Tibial nerve (tissue), 4 donors: ENCODE measurements at regions not wholly inside any gene's neighbourhood (a gene's known extent, or its start where the extent isn't known, plus 50 kb on each side); places are given as distances from the start of the nearest gene placed in this dataset.
A peak's percentile ranks its signal among the peaks of the same experiment; 100 is the strongest.

Experiments used
- DNase-seq, 2 donors: peaks; one replicate each; pipeline ENCODE4 v3.0.0-alpha.2; 2019; ENCODE audit warnings: low spot score in 2 of 2
- H3K27ac ChIP-seq, 4 donors: fragments of 200-600 bp; sonication (generic) in 3 of 4; one replicate each; pipeline ENCODE4 v1.5.1; 2017 to 2019; ENCODE audit warnings: mild to moderate bottlenecking in 1 of 4
- H3K27me3 ChIP-seq, 2 donors: fragments of 200-600 bp; sonication (generic) in 1 of 2; one replicate each; pipeline versions ENCODE4 v1.5.1 to v1.6.0; 2017 to 2019
- H3K36me3 ChIP-seq, 3 donors: fragments of 200-600 bp; sonication (generic); one replicate each; pipeline ENCODE4 v1.5.1; 2018 to 2019
- H3K4me1 ChIP-seq, 4 donors: fragments of 200-600 bp; sonication (generic) in 3 of 4; one replicate each; pipeline ENCODE4 v1.5.1; 2017 to 2019
- H3K4me3 ChIP-seq, 4 donors: fragments of 200-600 bp; sonication (generic) in 3 of 4; one replicate each; pipeline ENCODE4 v1.5.1; 2017 to 2019; ENCODE audit warnings: mild to moderate bottlenecking in 1 of 4, moderate library complexity in 1 of 4
- H3K9me3 ChIP-seq, 4 donors: fragments of 200-600 bp; sonication (generic) in 3 of 4; one replicate each; pipeline ENCODE4 v1.5.1; 2017 to 2019
- EP300 ChIP-seq, 2 donors: sonication (generic); formaldehyde crosslinking; IDR thresholded peaks; one replicate each; pipeline ENCODE4 v1.6.1; 2017; ENCODE audit warnings: antibody characterized with exemption in 2 of 2, mild to moderate bottlenecking in 1 of 2
- POLR2A ChIP-seq, 2 donors: fragments of 450-650 bp; IDR thresholded peaks; one replicate each; pipeline ENCODE4 v1.6.1; 2017; ENCODE audit warnings: antibody characterized with exemption in 2 of 2, mild to moderate bottlenecking in 2 of 2, moderate library complexity in 2 of 2
- WGBS, 2 donors: methylation state at CpG; one replicate each; pipeline ENCODE4 v1.1.5; 2018; 5-methylcytosine and 5-hydroxymethylcytosine counted together
- TF ChIP-seq, protein P1 (sequence below), 5 experiments: fragments of 200-600 bp in 3 of 5; fragments of 450-650 bp in 2 of 5; sonication (generic) in 3 of 5; IDR thresholded peaks; one replicate each; pipeline ENCODE4 v1.5.1; 2016 to 2019; ENCODE audit warnings: antibody characterized with exemption in 5 of 5, mild to moderate bottlenecking in 3 of 5, moderate library complexity in 2 of 5

DNA sequence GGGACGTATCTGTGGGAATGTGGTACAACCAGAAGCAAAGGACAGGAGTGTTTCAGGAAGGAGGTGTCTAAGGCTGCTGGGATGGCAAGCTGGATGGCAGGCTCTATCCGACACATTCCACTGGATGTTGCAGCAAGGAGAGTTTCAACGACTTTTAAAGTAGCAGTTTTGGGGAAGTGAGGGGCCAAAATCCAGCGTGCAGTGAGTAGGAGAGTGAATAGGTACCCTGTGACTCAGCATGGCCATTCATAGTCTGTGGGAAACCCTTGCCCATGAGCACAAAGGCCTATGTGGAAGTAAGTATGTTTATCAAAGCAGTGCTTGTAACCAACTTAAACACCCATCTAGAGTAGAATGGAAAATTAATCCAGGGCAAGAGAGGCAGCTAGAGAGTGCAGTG lies 664.7 kb downstream of the ACTL7B start:
- H3K27ac ChIP-seq: no peak overlapping the region
- no peak for TF ChIP-seq EP300 (IDR thresholded peaks at IDR 0.05)
- TF ChIP-seq POLR2A (IDR thresholded peaks at IDR 0.05): no peak
- TF ChIP-seq, protein P1, sequence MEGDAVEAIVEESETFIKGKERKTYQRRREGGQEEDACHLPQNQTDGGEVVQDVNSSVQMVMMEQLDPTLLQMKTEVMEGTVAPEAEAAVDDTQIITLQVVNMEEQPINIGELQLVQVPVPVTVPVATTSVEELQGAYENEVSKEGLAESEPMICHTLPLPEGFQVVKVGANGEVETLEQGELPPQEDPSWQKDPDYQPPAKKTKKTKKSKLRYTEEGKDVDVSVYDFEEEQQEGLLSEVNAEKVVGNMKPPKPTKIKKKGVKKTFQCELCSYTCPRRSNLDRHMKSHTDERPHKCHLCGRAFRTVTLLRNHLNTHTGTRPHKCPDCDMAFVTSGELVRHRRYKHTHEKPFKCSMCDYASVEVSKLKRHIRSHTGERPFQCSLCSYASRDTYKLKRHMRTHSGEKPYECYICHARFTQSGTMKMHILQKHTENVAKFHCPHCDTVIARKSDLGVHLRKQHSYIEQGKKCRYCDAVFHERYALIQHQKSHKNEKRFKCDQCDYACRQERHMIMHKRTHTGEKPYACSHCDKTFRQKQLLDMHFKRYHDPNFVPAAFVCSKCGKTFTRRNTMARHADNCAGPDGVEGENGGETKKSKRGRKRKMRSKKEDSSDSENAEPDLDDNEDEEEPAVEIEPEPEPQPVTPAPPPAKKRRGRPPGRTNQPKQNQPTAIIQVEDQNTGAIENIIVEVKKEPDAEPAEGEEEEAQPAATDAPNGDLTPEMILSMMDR (IDR thresholded peaks at IDR 0.05): no peak
- DNase-seq: no peak
- 72 to 80% methylated on average over 4 of the region's 4 CpGs for WGBS, 2 donors
- no peaks in the 10 kb centered on the region for H3K9me3 ChIP-seq
- no peak overlapping the region for H3K4me3 ChIP-seq
- H3K36me3 ChIP-seq: no peaks in the 10 kb centered on the region
- H3K27me3 ChIP-seq: no peaks in the 10 kb centered on the region
- H3K4me1 ChIP-seq: peaks cover 0 to 12% (median 0%) of the 10 kb centered on the region in 4 donors

DNA sequence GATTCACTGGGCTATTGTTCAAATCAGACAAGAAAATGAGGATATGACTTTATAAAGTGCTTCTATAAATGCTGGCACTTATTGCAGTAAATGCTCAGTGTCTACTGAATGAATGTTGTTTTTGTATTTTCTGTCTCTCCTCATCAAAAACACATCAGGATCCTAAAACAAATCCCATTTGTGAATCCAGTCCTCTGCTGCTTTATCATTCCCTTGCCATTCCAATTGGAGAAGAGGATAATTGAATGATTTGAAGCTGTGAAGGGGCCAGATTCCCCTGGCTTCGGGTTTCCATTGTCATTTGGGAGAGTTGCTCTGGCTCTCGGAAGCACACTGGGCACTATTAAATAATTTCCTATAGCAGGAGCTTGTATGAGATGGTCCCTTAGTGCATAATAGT lies 666.8 kb downstream of the ACTL7B start:
- H3K4me3 ChIP-seq: no peak overlapping the region
- no peaks in the 10 kb centered on the region for H3K9me3 ChIP-seq
- 43 to 46% methylated on average over 2 of the region's 2 CpGs for WGBS, 2 donors
- H3K4me1 ChIP-seq: peaks cover 0 to 19% (median 0%) of the 10 kb centered on the region in 4 donors
- no peak for DNase-seq
- H3K27me3 ChIP-seq: no peaks in the 10 kb centered on the region
- no peaks in the 10 kb centered on the region for H3K36me3 ChIP-seq
- H3K27ac ChIP-seq: no peak overlapping the region
- TF ChIP-seq, protein P1 (IDR thresholded peaks at IDR 0.05): no peak
- TF ChIP-seq EP300 (IDR thresholded peaks at IDR 0.05) (no peak), POLR2A (IDR thresholded peaks at IDR 0.05) (no peak)

DNA sequence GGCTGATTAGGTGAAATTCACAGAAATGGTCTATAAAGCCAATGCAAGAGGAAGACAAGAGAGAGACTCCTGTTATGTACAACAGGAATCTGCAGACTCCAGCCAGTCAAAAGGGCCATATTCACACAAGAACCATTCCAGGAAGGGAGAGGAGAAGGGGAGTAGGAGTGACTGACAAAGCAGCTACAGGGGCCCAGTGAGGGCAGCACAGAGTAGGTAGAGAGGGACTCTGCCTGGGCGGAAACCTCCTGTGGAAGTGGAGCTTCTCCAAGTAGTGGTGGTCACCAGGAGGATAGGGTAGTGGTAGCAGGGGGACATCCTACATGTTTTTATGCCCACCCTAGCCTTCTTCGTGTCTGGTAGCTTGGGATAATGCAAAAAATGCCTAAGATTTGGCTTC lies 667.3 kb downstream of the ACTL7B start:
- TF ChIP-seq EP300 (IDR thresholded peaks at IDR 0.05): no peak
- TF ChIP-seq, protein P1 (IDR thresholded peaks at IDR 0.05): no peak
- no peak for TF ChIP-seq POLR2A (IDR thresholded peaks at IDR 0.05)
- Histone ChIP-seq H3K27me3 (no peaks in the 10 kb centered on the region), H3K27ac (no peak overlapping the region), H3K36me3 (no peaks in the 10 kb centered on the region), H3K4me1 (peaks cover 0 to 19% (median 0%) of the 10 kb centered on the region in 4 donors), H3K4me3 (no peak overlapping the region), H3K9me3 (no peaks in the 10 kb centered on the region)
- no peak for DNase-seq
- WGBS, 2 donors: 61 to 64% methylated on average over 2 of the region's 2 CpGs

DNA sequence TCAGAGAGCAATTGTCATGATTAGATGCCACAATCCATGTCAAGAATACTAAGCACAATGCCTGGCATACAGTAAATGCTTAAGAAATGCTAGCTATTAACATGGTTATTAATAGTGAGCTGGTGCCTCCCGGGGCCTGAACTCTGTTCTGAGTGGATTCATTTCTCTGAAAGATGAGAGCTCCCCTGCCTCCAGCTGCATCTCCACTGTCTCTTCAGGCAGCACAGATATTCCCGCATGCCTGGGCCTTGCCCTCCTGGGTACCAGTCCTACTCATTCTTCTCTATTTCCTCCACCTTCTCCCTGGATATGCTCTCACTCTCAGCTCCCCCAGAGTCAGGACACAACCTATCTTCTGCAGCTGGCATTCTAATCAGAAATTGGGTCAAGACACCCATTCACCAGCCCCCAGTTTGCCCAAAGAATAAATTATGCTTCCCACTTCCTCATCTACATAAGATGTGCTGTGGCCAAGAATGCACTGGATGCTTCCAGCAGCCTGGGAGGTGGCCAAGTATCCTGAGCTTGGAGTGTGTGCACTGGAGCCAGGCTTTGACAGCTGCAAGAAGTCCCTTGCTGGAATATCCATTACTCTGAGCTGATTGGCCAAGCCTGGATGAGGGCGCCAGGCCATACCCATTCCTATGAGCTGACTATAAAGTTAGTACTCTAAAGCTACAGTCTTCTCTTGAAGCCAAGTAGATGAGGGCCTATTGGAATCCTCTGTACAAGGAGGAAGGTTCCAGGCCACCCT lies 669.0 kb downstream of the ACTL7B start:
- Histone ChIP-seq H3K36me3 (no peaks in the 10 kb centered on the region), H3K4me1 (peaks cover 0 to 19% (median 0%) of the 10 kb centered on the region in 4 donors), H3K4me3 (no peak overlapping the region), H3K27me3 (no peaks in the 10 kb centered on the region), H3K9me3 (no peaks in the 10 kb centered on the region), H3K27ac (peak overlapping the region in 2 of 4 donors; percentile 23 to 32)
- peak in 1 of 2 donors; percentile 31 for DNase-seq
- 62 to 65% methylated on average over 3 of the region's 3 CpGs for WGBS, 2 donors
- no peak for TF ChIP-seq POLR2A (IDR thresholded peaks at IDR 0.05)
- TF ChIP-seq EP300 (IDR thresholded peaks at IDR 0.05): no peak
- TF ChIP-seq, protein P1 (IDR thresholded peaks at IDR 0.05): no peak

DNA sequence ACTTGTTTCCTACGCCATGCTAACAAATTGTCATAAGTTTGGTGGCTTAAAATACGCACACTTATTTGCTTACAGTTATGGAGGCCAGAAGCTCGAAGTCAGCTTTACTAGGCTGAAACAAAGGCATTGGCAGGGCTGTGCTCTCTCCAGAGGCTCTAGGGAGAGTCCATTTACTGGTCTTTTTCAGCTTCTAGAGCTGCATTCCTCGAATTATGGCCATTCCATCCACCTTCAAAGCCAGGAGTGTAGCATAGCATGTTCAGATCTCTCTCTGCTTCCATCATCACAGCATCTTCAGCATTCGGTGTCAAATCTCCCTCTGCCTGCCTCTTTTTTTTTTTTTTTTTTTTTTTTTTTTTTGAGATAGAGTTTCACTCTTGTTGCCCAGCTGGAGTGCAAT lies 670.2 kb downstream of the ACTL7B start:
- no peak overlapping the region for H3K4me3 ChIP-seq
- H3K4me1 ChIP-seq: peaks cover 0 to 19% (median 0%) of the 10 kb centered on the region in 4 donors
- no peaks in the 10 kb centered on the region for H3K36me3 ChIP-seq
- TF ChIP-seq POLR2A (IDR thresholded peaks at IDR 0.05) (no peak), EP300 (IDR thresholded peaks at IDR 0.05) (no peak)
- TF ChIP-seq, protein P1 (IDR thresholded peaks at IDR 0.05): no peak
- WGBS, 2 donors: 83 to 91% methylated on average over 5 of the region's 5 CpGs
- DNase-seq: no peak
- no peak overlapping the region for H3K27ac ChIP-seq
- H3K27me3 ChIP-seq: no peaks in the 10 kb centered on the region
- no peaks in the 10 kb centered on the region for H3K9me3 ChIP-seq
